ENCODE measurements at regions not wholly inside any gene's neighbourhood (a gene's known extent, or its start where the extent isn't known, plus 50 kb on each side); places are given as distances from the start of the nearest gene placed in this dataset.

DNA sequence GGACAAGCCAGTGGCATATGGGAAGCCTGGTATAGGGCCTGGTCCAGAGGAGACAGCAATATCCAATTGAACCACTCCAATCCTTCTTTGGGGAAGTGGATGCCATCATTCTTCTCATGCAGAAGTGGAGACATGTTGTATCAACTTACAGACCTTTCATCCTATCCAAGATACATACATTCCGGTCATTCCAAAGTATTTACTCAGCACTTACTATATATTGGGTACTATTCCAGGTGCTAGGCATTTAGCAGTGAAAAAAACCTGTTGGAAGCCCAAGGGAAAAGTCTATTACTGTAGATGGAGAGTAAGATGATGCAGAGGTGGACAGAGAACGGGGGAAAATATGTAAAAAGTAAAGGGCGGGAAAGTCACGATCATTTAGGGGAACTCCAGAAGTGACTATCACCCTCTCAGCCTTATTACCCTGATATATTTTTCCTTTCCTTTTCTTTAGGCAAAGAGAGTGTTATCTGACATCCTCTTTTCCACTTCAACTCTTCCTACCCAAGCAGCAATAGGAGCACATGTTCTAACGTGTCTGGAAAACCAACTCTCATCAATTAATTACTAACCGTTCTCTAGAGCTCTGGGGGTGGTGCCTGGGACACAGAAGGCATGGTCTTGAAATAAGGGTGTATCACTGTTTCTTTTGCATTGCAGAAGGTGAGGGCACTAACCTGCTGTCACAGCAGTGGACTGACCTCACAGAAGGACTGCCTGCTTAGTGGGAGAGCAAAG is 210.1 kb upstream of the MAF start:
- no peak for TF ChIP-seq EZH2 (IDR thresholded peaks at IDR 0.05; ENCODE audit: low read depth)
- TF ChIP-seq, protein P1, sequence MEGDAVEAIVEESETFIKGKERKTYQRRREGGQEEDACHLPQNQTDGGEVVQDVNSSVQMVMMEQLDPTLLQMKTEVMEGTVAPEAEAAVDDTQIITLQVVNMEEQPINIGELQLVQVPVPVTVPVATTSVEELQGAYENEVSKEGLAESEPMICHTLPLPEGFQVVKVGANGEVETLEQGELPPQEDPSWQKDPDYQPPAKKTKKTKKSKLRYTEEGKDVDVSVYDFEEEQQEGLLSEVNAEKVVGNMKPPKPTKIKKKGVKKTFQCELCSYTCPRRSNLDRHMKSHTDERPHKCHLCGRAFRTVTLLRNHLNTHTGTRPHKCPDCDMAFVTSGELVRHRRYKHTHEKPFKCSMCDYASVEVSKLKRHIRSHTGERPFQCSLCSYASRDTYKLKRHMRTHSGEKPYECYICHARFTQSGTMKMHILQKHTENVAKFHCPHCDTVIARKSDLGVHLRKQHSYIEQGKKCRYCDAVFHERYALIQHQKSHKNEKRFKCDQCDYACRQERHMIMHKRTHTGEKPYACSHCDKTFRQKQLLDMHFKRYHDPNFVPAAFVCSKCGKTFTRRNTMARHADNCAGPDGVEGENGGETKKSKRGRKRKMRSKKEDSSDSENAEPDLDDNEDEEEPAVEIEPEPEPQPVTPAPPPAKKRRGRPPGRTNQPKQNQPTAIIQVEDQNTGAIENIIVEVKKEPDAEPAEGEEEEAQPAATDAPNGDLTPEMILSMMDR (conservative IDR thresholded peaks at IDR 0.05), result no peak
- H4K20me1 ChIP-seq (ENCODE audit: insufficient read depth), result no peaks in the 10 kb centered on the region; the same call in 1 of the 2 replicates
- no peak overlapping the region for H3K4me3 ChIP-seq
- H3K27ac ChIP-seq, result no peak overlapping the region
- no peaks in the 10 kb centered on the region for H3K79me2 ChIP-seq (ENCODE audit: low read depth)
- no peaks in the 10 kb centered on the region for H3K9me3 ChIP-seq (ENCODE audit: insufficient read depth, low read depth)
- no peak overlapping the region for H2AFZ ChIP-seq
- no peaks in the 10 kb centered on the region for H3K4me1 ChIP-seq (replicated peaks; ENCODE audit: insufficient read depth)
- peaks cover 36% of the 10 kb centered on the region for H3K27me3 ChIP-seq (ENCODE audit: insufficient read depth, low read depth)
- no peaks in the 10 kb centered on the region for H3K9me2 ChIP-seq (ENCODE audit: insufficient read depth)
- ChIA-PET POLR2A (ENCODE audit: unreplicated experiment) (no interaction called here), CTCF (no interaction called here)
- no TSS peak for BruUV-seq (replicated peaks)
- DNase-seq, result no peak
- no peak overlapping the region for H3K4me2 ChIP-seq
- no peaks in the 10 kb centered on the region for H3F3A ChIP-seq (ENCODE audit: insufficient read depth, low read depth)
- no peaks in the 10 kb centered on the region for H3K36me3 ChIP-seq (ENCODE audit: low read depth)
- intact Hi-C loops (cut with micrococcal nuclease; ENCODE audit: unreplicated experiment), result no loop called here

DNA sequence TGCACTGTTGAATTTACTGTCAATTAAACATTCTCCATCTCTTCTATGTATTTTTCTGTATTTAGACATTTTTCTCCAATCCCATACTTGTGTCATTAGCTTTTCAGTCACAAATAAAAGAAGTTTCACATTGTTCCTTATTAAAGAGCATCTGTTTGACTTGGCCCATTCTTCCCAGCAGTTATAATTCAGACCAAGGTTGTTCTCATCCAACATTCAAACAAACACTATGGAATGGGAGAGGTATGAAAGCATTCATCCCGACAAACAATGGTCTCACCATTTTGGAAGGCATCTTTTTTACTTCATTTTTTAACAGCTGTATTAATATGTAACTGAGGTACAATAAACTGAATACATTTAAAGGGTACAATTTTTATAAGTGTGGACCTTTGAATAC is 208.8 kb upstream of the MAF start:
- no peaks in the 10 kb centered on the region for H3K9me2 ChIP-seq (ENCODE audit: insufficient read depth)
- H3K27ac ChIP-seq, result no peak overlapping the region
- no peak overlapping the region for H3K4me3 ChIP-seq
- H4K20me1 ChIP-seq (ENCODE audit: insufficient read depth), result no peaks in the 10 kb centered on the region; the same call in 1 of the 2 replicates
- no peaks in the 10 kb centered on the region for H3K9me3 ChIP-seq (ENCODE audit: insufficient read depth, low read depth)
- TF ChIP-seq, protein P1 (conservative IDR thresholded peaks at IDR 0.05), result no peak
- no peak for TF ChIP-seq EZH2 (IDR thresholded peaks at IDR 0.05; ENCODE audit: low read depth)
- H3F3A ChIP-seq (ENCODE audit: insufficient read depth, low read depth), result no peaks in the 10 kb centered on the region
- DNase-seq, result no peak
- H3K27me3 ChIP-seq (ENCODE audit: insufficient read depth, low read depth), result peaks cover 41% of the 10 kb centered on the region
- H3K79me2 ChIP-seq (ENCODE audit: low read depth), result no peaks in the 10 kb centered on the region
- ChIA-PET POLR2A (ENCODE audit: unreplicated experiment) (no interaction called here), CTCF (no interaction called here)
- H3K4me1 ChIP-seq (replicated peaks; ENCODE audit: insufficient read depth), result no peaks in the 10 kb centered on the region
- intact Hi-C loops (cut with micrococcal nuclease; ENCODE audit: unreplicated experiment), result no loop called here
- H3K36me3 ChIP-seq (ENCODE audit: low read depth), result no peaks in the 10 kb centered on the region
- BruUV-seq (replicated peaks), result no TSS peak
- H2AFZ ChIP-seq, result no peak overlapping the region
- H3K4me2 ChIP-seq, result no peak overlapping the region

DNA sequence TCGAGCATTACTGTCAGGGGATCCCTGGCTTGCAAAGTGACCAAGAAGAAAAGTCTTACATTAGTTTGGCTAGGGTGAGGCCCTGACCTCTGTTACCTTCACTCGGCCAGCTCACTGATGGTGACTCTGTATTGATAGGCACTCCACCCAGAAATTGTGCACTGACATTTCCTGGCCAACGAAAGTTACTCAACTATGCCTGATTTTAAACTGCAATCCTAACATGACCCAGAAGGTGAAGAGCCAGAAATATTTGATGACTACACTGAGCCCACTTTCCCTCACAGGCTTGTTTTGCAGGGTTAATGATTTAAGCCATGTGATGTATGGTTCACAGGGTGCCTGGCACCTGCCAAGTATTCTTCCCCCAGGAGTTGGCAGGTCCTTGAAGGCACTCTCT is 208.2 kb upstream of the MAF start:
- ChIA-PET POLR2A (ENCODE audit: unreplicated experiment) (no interaction called here), CTCF (no interaction called here)
- H3K4me3 ChIP-seq, result no peak overlapping the region
- DNase-seq, result no peak
- no peaks in the 10 kb centered on the region; the same call in 1 of the 2 replicates for H4K20me1 ChIP-seq (ENCODE audit: insufficient read depth)
- H2AFZ ChIP-seq, result no peak overlapping the region
- H3K9me2 ChIP-seq (ENCODE audit: insufficient read depth), result no peaks in the 10 kb centered on the region
- no peak overlapping the region for H3K27ac ChIP-seq
- no peaks in the 10 kb centered on the region for H3F3A ChIP-seq (ENCODE audit: insufficient read depth, low read depth)
- peaks cover 41% of the 10 kb centered on the region for H3K27me3 ChIP-seq (ENCODE audit: insufficient read depth, low read depth)
- no TSS peak for BruUV-seq (replicated peaks)
- H3K9me3 ChIP-seq (ENCODE audit: insufficient read depth, low read depth), result no peaks in the 10 kb centered on the region
- TF ChIP-seq, protein P1 (conservative IDR thresholded peaks at IDR 0.05), result no peak
- no peak for TF ChIP-seq EZH2 (IDR thresholded peaks at IDR 0.05; ENCODE audit: low read depth)
- H3K4me1 ChIP-seq (replicated peaks; ENCODE audit: insufficient read depth), result no peaks in the 10 kb centered on the region
- intact Hi-C loops (cut with micrococcal nuclease; ENCODE audit: unreplicated experiment), result no loop called here
- no peak overlapping the region for H3K4me2 ChIP-seq
- H3K79me2 ChIP-seq (ENCODE audit: low read depth), result no peaks in the 10 kb centered on the region
- H3K36me3 ChIP-seq (ENCODE audit: low read depth), result no peaks in the 10 kb centered on the region

All from PC-9 (cell line).